ENCODE measurements at regions not wholly inside any gene's neighbourhood (a gene's known extent, or its start where the extent isn't known, plus 50 kb on each side); places are given as distances from the start of the nearest gene placed in this dataset.

- DNase-seq (ENCODE audit: low read depth) = no peak
These were observed 203.6 kb downstream of the CGGBP1 start for GRCh38 chr3:87855211-87855610.

DNA sequence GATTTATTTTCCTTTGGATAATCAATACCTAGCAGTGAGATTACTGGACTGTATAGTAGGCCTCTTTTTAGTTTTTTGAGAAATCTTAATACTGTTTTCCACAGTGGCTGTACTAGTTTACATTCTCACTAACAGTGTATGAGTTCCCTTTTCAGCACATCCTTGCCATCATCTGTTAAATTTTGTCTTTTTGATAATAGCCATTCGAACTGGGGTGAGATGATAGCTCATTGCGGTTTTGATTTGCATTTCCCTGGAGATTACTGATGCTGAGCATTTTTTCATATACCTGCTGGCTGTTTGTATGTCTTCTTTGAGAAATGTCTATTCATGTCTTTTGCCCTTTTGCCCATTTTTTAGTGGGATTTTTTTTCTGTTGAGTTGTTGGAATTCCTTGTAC lies 210.8 kb downstream of the CGGBP1 start:
- no peak for TF ChIP-seq CTCF (conservative IDR thresholded peaks at IDR 0.05; ENCODE audit: low read length)
- no peak for DNase-seq (ENCODE audit: low read depth)
- H3K4me3 ChIP-seq (ENCODE audit: low read length) = no peak overlapping the region

More at GRCh38 chr3:87855211-87855610, 203.6 kb downstream of the CGGBP1 start:
- no peak for TF ChIP-seq CTCF (conservative IDR thresholded peaks at IDR 0.05; ENCODE audit: low read length)
- H3K4me3 ChIP-seq (ENCODE audit: low read length) = no peak overlapping the region

DNA sequence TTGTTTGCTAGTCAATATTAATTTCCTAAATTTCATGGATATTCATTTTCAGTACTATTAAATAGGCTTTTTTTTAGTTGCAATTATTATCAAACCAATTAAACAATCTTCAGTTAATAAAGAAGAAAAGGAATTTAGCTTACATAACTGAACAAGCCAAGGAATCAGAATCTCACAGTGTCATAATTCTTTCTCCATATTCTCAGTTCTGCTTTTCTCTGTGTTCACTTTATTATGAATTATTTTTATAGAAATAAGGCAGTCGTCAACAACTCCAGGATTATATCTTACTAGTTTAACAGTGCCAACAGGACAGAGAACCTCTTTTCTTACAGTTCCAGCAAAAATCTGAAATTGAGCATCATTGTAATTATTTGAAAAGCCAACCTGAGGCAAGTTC lies 221.7 kb downstream of the CGGBP1 start:
- no peak for TF ChIP-seq CTCF (conservative IDR thresholded peaks at IDR 0.05; ENCODE audit: low read length)
- DNase-seq (ENCODE audit: low read depth) = no peak

GRCh38 chr3:87836026-87836425 lies 222.8 kb downstream of the CGGBP1 start:
- TF ChIP-seq CTCF (conservative IDR thresholded peaks at IDR 0.05; ENCODE audit: low read length) = no peak
- DNase-seq (ENCODE audit: low read depth) = no peak

More for the DNA sequence above, 221.7 kb downstream of the CGGBP1 start:
- no peak overlapping the region for H3K4me3 ChIP-seq (ENCODE audit: low read length)

DNA sequence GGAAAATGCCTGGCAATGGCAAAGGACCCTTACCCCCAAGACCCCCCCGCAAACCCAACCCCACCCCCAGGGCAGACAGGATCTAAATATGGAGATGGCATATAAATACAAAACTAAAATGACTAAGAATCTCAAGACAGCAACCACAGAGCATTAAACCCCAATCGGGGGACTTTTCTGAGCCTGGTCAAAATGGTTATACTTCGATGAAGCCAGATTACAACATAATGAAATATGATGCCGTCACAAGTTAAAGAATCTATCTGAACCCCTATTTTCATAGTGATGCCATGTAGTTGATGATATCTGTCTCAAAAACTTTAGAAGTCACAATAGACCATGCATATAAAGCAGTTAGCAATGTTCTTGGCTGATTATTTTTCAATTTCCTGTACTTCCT lies 223.6 kb downstream of the CGGBP1 start:
- no peak for DNase-seq (ENCODE audit: low read depth)
- H3K4me3 ChIP-seq (ENCODE audit: low read length) = no peak overlapping the region
- no peak for TF ChIP-seq CTCF (conservative IDR thresholded peaks at IDR 0.05; ENCODE audit: low read length)

More at GRCh38 chr3:87836026-87836425, 222.8 kb downstream of the CGGBP1 start:
- H3K4me3 ChIP-seq (ENCODE audit: low read length) = no peak overlapping the region

GRCh38 chr3:87834327-87834726 lies 224.5 kb downstream of the CGGBP1 start:
- no peak for TF ChIP-seq CTCF (conservative IDR thresholded peaks at IDR 0.05; ENCODE audit: low read length)
- DNase-seq (ENCODE audit: low read depth) = no peak
- no peak overlapping the region for H3K4me3 ChIP-seq (ENCODE audit: low read length)

DNA sequence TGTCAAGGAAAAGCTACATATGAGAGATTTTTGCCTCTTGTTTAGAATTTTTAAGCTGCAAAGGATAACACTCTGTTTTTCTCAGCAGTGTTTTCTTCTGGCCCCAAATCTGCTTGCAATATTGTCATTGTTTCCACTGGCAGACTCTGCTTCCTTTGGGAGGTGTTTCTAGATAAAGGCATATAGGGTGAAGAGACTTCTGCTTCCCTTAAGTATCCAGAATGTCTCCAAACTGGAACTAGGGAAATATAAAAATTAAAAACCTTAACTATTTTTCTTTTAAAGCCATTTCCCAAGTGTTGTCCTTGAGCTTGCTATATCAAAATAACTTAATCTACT lies 225.8 kb downstream of the CGGBP1 start:
- DNase-seq (ENCODE audit: low read depth) = no peak
- H3K4me3 ChIP-seq (ENCODE audit: low read length) = no peak overlapping the region
- no peak for TF ChIP-seq CTCF (conservative IDR thresholded peaks at IDR 0.05; ENCODE audit: low read length)
